Loucy (cell line): ENCODE measurements at regions not wholly inside any gene's neighbourhood (a gene's known extent, or its start where the extent isn't known, plus 50 kb on each side); places are given as distances from the start of the nearest gene placed in this dataset.

Experiments
- CTCF ChIP-seq: fragments of 200-600 bp; sonication (generic); conservative IDR thresholded peaks from 2 replicates; pipeline ENCODE4 v1.5.1; 2014; ENCODE audit warnings: mild to moderate bottlenecking, antibody characterized with exemption, low read length
- EZH2phosphoT487 ChIP-seq: fragments of 200-600 bp; IDR thresholded peaks from 2 replicates; pipeline ENCODE4 v1.6.1; 2018; ENCODE audit warnings: antibody characterized with exemption, mild to moderate bottlenecking, moderate library complexity, borderline replicate concordance

- TF ChIP-seq CTCF (no peak), EZH2phosphoT487 (no peak)
Observed at GRCh38 chr4:123666486-123666885, 269.9 kb downstream of the SPRY1 start.
